Spleen (tissue), 11 donors: ENCODE measurements at regions not wholly inside any gene's neighbourhood (a gene's known extent, or its start where the extent isn't known, plus 50 kb on each side); places are given as distances from the start of the nearest gene placed in this dataset.
"Not testable (repeated sequence)": the region's sequence is repeated elsewhere in the genome, so short reads cannot be mapped to it uniquely, and the experiment has no call there.

Source experiments
- DNase-seq: peaks from one replicate; pipeline ENCODE4 v3.0.0-alpha.2; 2020
- H3K27ac ChIP-seq, 8 donors: fragments of 200-600 bp; sonication (generic) in 7 of 8; 1 replicate in 4 of 8; 2 replicates in 4 of 8; pipeline versions ENCODE4 v1.5.0 to v1.8.0; 2016 to 2021; ENCODE audit warnings: inconsistent platforms in 4 of 8, mild to moderate bottlenecking in 4 of 8, moderate library complexity in 1 of 8
- H3K27me3 ChIP-seq, 7 donors: fragments of 200-600 bp; sonication (generic) in 6 of 7; replicated peaks in 1 of 7; 1 replicate in 4 of 7; 2 replicates in 3 of 7; pipeline versions ENCODE4 v1.5.0 to v1.8.0; 2016 to 2021; ENCODE audit warnings: inconsistent platforms in 3 of 7, mild to moderate bottlenecking in 1 of 7
- H3K36me3 ChIP-seq, 6 donors: fragments of 200-600 bp; sonication (generic) in 5 of 6; 1 replicate in 4 of 6; 2 replicates in 2 of 6; pipeline versions ENCODE4 v1.5.0 to v1.8.0; 2016 to 2021; ENCODE audit warnings: inconsistent platforms in 2 of 6
- H3K4me1 ChIP-seq, 6 donors: fragments of 200-600 bp; sonication (generic) in 5 of 6; 1 replicate in 3 of 6; 2 replicates in 3 of 6; pipeline versions ENCODE4 v1.5.0 to v1.8.0; 2016 to 2021; ENCODE audit warnings: inconsistent platforms in 3 of 6
- H3K4me3 ChIP-seq, 8 donors: fragments of 200-600 bp; sonication (generic) in 7 of 8; 1 replicate in 4 of 8; 2 replicates in 4 of 8; pipeline versions ENCODE4 v1.5.0 to v1.8.0; 2016 to 2021; ENCODE audit warnings: inconsistent platforms in 4 of 8, mild to moderate bottlenecking in 4 of 8, moderate library complexity in 2 of 8
- H3K9me3 ChIP-seq, 8 donors: fragments of 200-600 bp; sonication (generic) in 7 of 8; 1 replicate in 4 of 8; 2 replicates in 4 of 8; pipeline versions ENCODE4 v1.5.0 to v1.8.0; 2016 to 2021; ENCODE audit warnings: inconsistent platforms in 4 of 8
- CTCF ChIP-seq, 11 experiments: fragments of 200-600 bp in 7 of 11; fragments of 450-650 bp in 4 of 11; sonication (generic) in 4 of 11; IDR thresholded peaks in 8 of 11; conservative IDR thresholded peaks in 3 of 11; 1 replicate in 7 of 11; 2 replicates in 4 of 11; pipeline versions ENCODE4 v1.4.0 to v1.8.0; 2016 to 2021; ENCODE audit warnings: antibody characterized with exemption in 11 of 11, inconsistent platforms in 4 of 11, mild to moderate bottlenecking in 1 of 11
- POLR2A ChIP-seq, 3 donors: fragments of 450-650 bp; IDR thresholded peaks; one replicate each; pipeline ENCODE4 v1.5.1; 2017; ENCODE audit warnings: antibody characterized with exemption in 3 of 3, mild to moderate bottlenecking in 1 of 3
- POLR2AphosphoS5 ChIP-seq, 3 donors: sonication (generic); formaldehyde crosslinking; IDR thresholded peaks; one replicate each; pipeline ENCODE4 v1.5.1; 2017; ENCODE audit warnings: antibody characterized with exemption in 3 of 3
- WGBS, 5 donors: extraction: QIAGEN DNeasy Blood & Tissue Kit in 3 of 5; methylation state at CpG; one replicate each; pipeline versions ENCODE4 v1.1.5 to v1.1.7; 2013 to 2018; 5-methylcytosine and 5-hydroxymethylcytosine counted together
- intact Hi-C: fragments of 100-400 bp; cut with DNase I; formaldehyde crosslinking; loops from one replicate; pipeline ENCODE4 v1.15.0; 2023; ENCODE audit warnings: low total_unique reads
- donor health status: healthy with polysubstance abuse.
- donor health status: DM: no; HTN: no; CAD: no; lungs with moderate emphysema.
- donor health status: DM: no; HTN: no; CAD: no.
- donor health status: Bipolar disorder and iron deficiency.
- donor health status: healthy.
- donor health status: DM: no; HTN: no; CAD: no.
- donor health status: DM: yes; HTN: yes; CAD: no.

- no peak for DNase-seq
- WGBS, 5 donors: 55 to 63% (median 60%) methylated on average over 7 of the region's 7 CpGs
- Histone ChIP-seq H3K4me1 (no peaks in the 10 kb centered on the region), H3K27ac (no peak overlapping the region), H3K9me3 (peaks cover 0 to 8% (median 0%) of the 10 kb centered on the region in 8 donors), H3K4me3 (no peak overlapping the region), H3K27me3 (no peaks in the 10 kb centered on the region), H3K36me3 (no peaks in the 10 kb centered on the region)
- intact Hi-C loops: no loop called here
- TF ChIP-seq CTCF (IDR thresholded peaks at IDR 0.05 in 8 of 11, conservative IDR thresholded peaks at IDR 0.05 in 3 of 11) (no peak), POLR2AphosphoS5 (IDR thresholded peaks at IDR 0.05) (no peak), POLR2A (IDR thresholded peaks at IDR 0.05) (no peak)
Measured at GRCh38 chr4:28462766-28463700, 1602.4 kb downstream of the STIM2 start.

DNA sequence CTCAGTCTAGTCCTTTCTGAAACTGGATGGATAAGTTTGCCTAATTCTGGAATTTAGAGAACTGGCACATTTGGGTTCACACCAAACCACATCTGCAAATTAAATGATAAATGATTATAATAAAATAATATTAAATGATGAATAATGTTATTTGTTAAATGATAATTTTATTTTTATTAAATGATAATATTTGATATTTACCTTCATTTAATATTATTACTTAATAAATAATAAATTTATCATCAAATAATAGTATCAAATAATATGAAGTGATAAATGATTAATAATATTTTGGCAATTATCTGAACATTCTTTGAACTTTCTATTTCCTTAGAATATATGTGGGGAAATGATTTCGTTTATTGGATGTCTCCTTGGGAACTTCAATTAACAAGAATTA is 1604.2 kb downstream of the STIM2 start:
- no peak for TF ChIP-seq CTCF (IDR thresholded peaks at IDR 0.05 in 8 of 11, conservative IDR thresholded peaks at IDR 0.05 in 3 of 11)
- TF ChIP-seq POLR2AphosphoS5 (IDR thresholded peaks at IDR 0.05): no peak
- no peak for TF ChIP-seq POLR2A (IDR thresholded peaks at IDR 0.05)
- H3K4me3 ChIP-seq: no peak overlapping the region
- WGBS, 5 donors: 49 to 67% (median 50%) methylated on average over 1 of the region's 1 CpG
- no peaks in the 10 kb centered on the region for H3K36me3 ChIP-seq
- intact Hi-C loops: no loop called here
- H3K27me3 ChIP-seq: no peaks in the 10 kb centered on the region
- DNase-seq: no peak
- peaks cover 0 to 8% (median 0%) of the 10 kb centered on the region in 8 donors for H3K9me3 ChIP-seq
- H3K4me1 ChIP-seq: no peaks in the 10 kb centered on the region
- no peak overlapping the region for H3K27ac ChIP-seq

GRCh38 chr4:28466886-28467285 is 1606.2 kb downstream of the STIM2 start:
- intact Hi-C loops, H3K9me3 ChIP-seq, H3K4me3 ChIP-seq, H3K4me1 ChIP-seq, H3K27me3 ChIP-seq, DNase-seq, H3K27ac ChIP-seq, H3K36me3 ChIP-seq: not testable (repeated sequence)
- 93 to 97% (median 94%) methylated on average over 19 to 24 of the region's 24 CpGs for WGBS, 5 donors

DNA sequence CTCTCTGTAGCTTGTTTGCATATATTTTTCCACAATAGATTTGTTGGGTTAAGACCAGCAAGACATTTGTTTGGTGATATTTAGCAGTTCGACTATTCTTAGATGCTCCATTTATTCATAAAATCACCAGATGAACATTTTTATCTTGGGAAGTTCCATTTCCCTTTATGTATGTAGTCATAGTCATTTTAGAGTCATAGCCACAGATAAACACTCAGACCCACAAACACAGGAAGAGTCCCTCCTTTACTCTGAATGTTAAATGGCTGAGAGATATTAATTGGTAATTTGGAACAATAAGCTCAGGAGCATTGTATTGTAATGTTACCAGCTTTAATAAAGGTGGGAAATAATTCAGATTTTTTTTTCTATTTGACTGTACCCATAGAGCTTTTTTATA is 1608.7 kb downstream of the STIM2 start:
- WGBS, 5 donors: 68 to 93% (median 85%) methylated on average over 1 of the region's 1 CpG
- Histone ChIP-seq H3K9me3 (peaks cover 0 to 4% (median 0%) of the 10 kb centered on the region in 8 donors), H3K4me1 (no peaks in the 10 kb centered on the region), H3K27me3 (no peaks in the 10 kb centered on the region), H3K4me3 (no peak overlapping the region), H3K36me3 (no peaks in the 10 kb centered on the region), H3K27ac (no peak overlapping the region)
- no peak for TF ChIP-seq CTCF (IDR thresholded peaks at IDR 0.05 in 8 of 11, conservative IDR thresholded peaks at IDR 0.05 in 3 of 11)
- no peak for TF ChIP-seq POLR2AphosphoS5 (IDR thresholded peaks at IDR 0.05)
- TF ChIP-seq POLR2A (IDR thresholded peaks at IDR 0.05): no peak
- DNase-seq: no peak
- intact Hi-C loops: no loop called here
